SK-N-SH (cell line): ENCODE measurements at regions not wholly inside any gene's neighbourhood (a gene's known extent, or its start where the extent isn't known, plus 50 kb on each side); places are given as distances from the start of the nearest gene placed in this dataset.

Source experiments
- CTCF ChIA-PET: fragments of 300-600, 350-600 bp; formaldehyde crosslinking; extraction: SDS; loops from one replicate; lab custom pipeline; 2021; lab: Yijun Ruan, JAX
- POLR2A ChIA-PET: fragments of 350-600 bp; sonication (Branson Sonifier 250); formaldehyde crosslinking; extraction: SDS; loops from one replicate; lab custom pipeline; 2020; ENCODE audit warnings: antibody characterized with exemption, inconsistent platforms; lab: Yijun Ruan, JAX
- DNase-seq: peaks from one replicate; pipeline ENCODE4 v3.0.0; 2012
- H2AFZ ChIP-seq: fragments of 200-600 bp; sonication (generic); 2 replicates; pipeline ENCODE4 v1.8.1; 2016; ENCODE audit warnings: antibody characterized with exemption, mild to moderate bottlenecking, low read depth
- H3F3A ChIP-seq: fragments of 200-600 bp; sonication (generic); replicated peaks from 2 replicates; pipeline ENCODE3; 2016; ENCODE audit warnings: antibody characterized with exemption, mild to moderate bottlenecking; ENCODE audit not compliant: insufficient read depth
- H3K27ac ChIP-seq, 2 experiments: fragments of 200-500 bp in 1 of 2; fragments of 200-600 bp in 1 of 2; sonication (Bioruptor generic) in 1 of 2; sonication (generic), shearing (Covaris generic) in 1 of 2; 2 replicates each; pipeline versions ENCODE4 v1.5.1 to v1.6.1; 2014 to 2016; ENCODE audit warnings: low read depth in 2 of 2, inconsistent platforms in 1 of 2, low read length in 1 of 2, mild to moderate bottlenecking in 1 of 2, mixed read lengths in 1 of 2
- H3K27me3 ChIP-seq: fragments of 200-600 bp; sonication (generic), shearing (Covaris generic); 2 replicates; pipeline ENCODE4 v1.6.1; 2016; ENCODE audit warnings: mixed run types; ENCODE audit not compliant: insufficient read depth
- H3K36me3 ChIP-seq, 2 experiments: fragments of 200-500 bp in 1 of 2; fragments of 200-600 bp in 1 of 2; sonication (Bioruptor generic) in 1 of 2; sonication (generic) in 1 of 2; replicated peaks in 1 of 2; 2 replicates each; pipeline versions ENCODE3 to v1.5.1; 2014 to 2016; ENCODE audit warnings: low read length in 1 of 2, mild to moderate bottlenecking in 1 of 2; ENCODE audit not compliant: insufficient read depth in 2 of 2, control insufficient read depth in 1 of 2
- H3K4me1 ChIP-seq, 2 experiments: fragments of 200-500 bp in 1 of 2; fragments of 200-600 bp in 1 of 2; sonication (Bioruptor generic) in 1 of 2; sonication (generic), shearing (Covaris generic) in 1 of 2; 2 replicates each; pipeline versions ENCODE4 v1.5.1 to v1.6.1; 2014 to 2016; ENCODE audit warnings: low read depth in 1 of 2, low read length in 1 of 2, mixed run types in 1 of 2; ENCODE audit not compliant: insufficient read depth in 2 of 2, control insufficient read depth in 1 of 2
- H3K4me2 ChIP-seq: fragments of 200-600 bp; sonication (generic), shearing (Covaris generic); 2 replicates; pipeline ENCODE4 v1.6.1; 2017; ENCODE audit warnings: mixed run types
- H3K4me3 ChIP-seq, 2 experiments: fragments of 200-500 bp in 1 of 2; fragments of 200-600 bp in 1 of 2; sonication (Bioruptor generic) in 1 of 2; sonication (generic), shearing (Covaris generic) in 1 of 2; 2 replicates each; pipeline versions ENCODE4 v1.5.1 to v1.8.1; 2014 to 2016; ENCODE audit warnings: low read depth in 2 of 2, inconsistent platforms in 1 of 2, low read length in 1 of 2, mild to moderate bottlenecking in 1 of 2, mixed read lengths in 1 of 2, moderate library complexity in 1 of 2
- H3K79me2 ChIP-seq: fragments of 200-600 bp; sonication (generic); 2 replicates; pipeline ENCODE4 v1.8.1; 2017; ENCODE audit warnings: mild to moderate bottlenecking; ENCODE audit not compliant: insufficient read depth
- H3K9ac ChIP-seq: fragments of 200-600 bp; sonication (generic); 2 replicates; pipeline ENCODE4 v1.6.1; 2017; ENCODE audit warnings: mixed run types
- H3K9me2 ChIP-seq: fragments of 200-600 bp; sonication (generic); 2 replicates; pipeline ENCODE4 v1.6.1; 2017; ENCODE audit warnings: mixed run types
- H3K9me3 ChIP-seq: fragments of 200-600 bp; sonication (generic); 2 replicates; pipeline ENCODE4 v1.6.1; 2017; ENCODE audit warnings: mixed run types, mild to moderate bottlenecking, moderate library complexity
- H4K20me1 ChIP-seq: fragments of 200-600 bp; sonication (generic); 2 replicates; pipeline ENCODE4 v1.6.1; 2017; ENCODE audit warnings: mild to moderate bottlenecking, mixed run types; ENCODE audit not compliant: insufficient read depth
- MXI1 ChIP-seq: IDR thresholded peaks from 2 replicates; pipeline ENCODE4 v1.6.1; 2012; ENCODE audit warnings: mild to moderate bottlenecking, low read depth, low read length, improper control_type of control experiment
- NFIC ChIP-seq: IDR thresholded peaks from 2 replicates; pipeline ENCODE4 v1.4.0; 2012; ENCODE audit warnings: borderline replicate concordance
- REST ChIP-seq: IDR thresholded peaks from 2 replicates; pipeline ENCODE4 v1.6.1; 2012; ENCODE audit warnings: mild to moderate bottlenecking, low read depth, low read length, moderate library complexity
- RFX5 ChIP-seq: IDR thresholded peaks from 2 replicates; pipeline ENCODE4 v1.6.1; 2012; ENCODE audit warnings: mild to moderate bottlenecking, improper control_type of control experiment, low read length
- RXRA ChIP-seq: IDR thresholded peaks from 2 replicates; pipeline ENCODE4 v1.4.0; 2012; ENCODE audit warnings: low read depth, mild to moderate bottlenecking, borderline replicate concordance
- WGBS: methylation state at CpG from one replicate; pipeline ENCODE4 v1.1.6; 2017; ENCODE audit warnings: low lambda C conversion rate; 5-methylcytosine and 5-hydroxymethylcytosine counted together
- TF ChIP-seq, protein P1 (sequence below): IDR thresholded peaks from 2 replicates; pipeline ENCODE4; 2012

DNA sequence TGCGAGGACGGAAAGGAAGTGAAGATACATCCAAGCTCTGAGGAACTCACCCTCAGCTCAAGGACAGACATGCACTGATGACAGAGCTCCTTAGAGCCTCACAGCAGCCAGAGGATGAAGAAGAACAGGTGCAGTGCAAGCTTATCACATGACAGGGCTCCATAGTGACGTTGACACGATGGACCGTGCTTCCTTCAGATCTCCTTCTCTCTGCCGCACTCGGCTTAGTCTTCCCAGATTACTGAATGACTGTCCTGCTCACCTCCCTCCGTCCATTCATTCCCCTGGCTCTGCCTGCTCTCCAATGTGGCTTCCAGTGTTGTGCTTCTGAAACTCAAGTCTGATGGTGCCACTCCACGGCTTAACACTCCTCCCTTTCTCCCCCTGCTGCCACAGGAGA, 161.5 kb upstream of the PFKP start:
- Histone ChIP-seq H4K20me1 (no peaks in the 10 kb centered on the region), H3K9me2 (no peaks in the 10 kb centered on the region), H2AFZ (no peak overlapping the region), H3K4me2 (no peak overlapping the region), H3K9me3 (no peaks in the 10 kb centered on the region), H3K4me3 (no peak overlapping the region), H3K27me3 (peaks cover 30% of the 10 kb centered on the region; the same call in 1 of the 2 replicates), H3K9ac (no peak overlapping the region), H3K27ac (no peak overlapping the region), H3K4me1 (no peaks in the 10 kb centered on the region), H3K36me3 (no peaks in the 10 kb centered on the region), H3K79me2 (no peaks in the 10 kb centered on the region), H3F3A (no peaks in the 10 kb centered on the region)
- DNase-seq, result no peak
- no peak for TF ChIP-seq NFIC
- TF ChIP-seq MXI1, result no peak
- no peak for TF ChIP-seq RXRA
- no peak for TF ChIP-seq RFX5
- CTCF ChIA-PET, result no interaction called here
- POLR2A ChIA-PET, result no interaction called here
- 47% methylated on average over 9 of the region's 9 CpGs for WGBS

DNA sequence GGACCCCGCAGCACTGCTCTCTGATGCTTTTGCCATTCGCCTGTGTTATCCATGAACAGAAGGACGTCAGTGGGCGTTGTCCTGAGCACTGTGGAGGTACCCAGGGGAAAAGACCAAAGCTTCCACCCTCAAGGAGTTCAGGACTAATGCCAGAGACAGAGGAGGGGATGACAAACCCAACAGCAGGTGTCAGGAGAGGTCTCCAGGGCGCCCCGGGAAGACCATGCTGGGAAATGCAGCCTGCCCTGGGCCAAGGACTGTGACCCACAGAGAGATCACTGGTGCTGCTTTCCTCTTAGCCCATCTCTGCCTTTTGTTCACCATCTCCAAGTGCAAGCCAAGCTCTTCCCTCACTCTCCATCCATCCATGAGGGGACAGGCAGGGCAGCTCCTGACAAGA, 166.8 kb upstream of the PFKP start:
- H3K27me3 ChIP-seq, result peaks cover 28% of the 10 kb centered on the region; the same call in 1 of the 2 replicates
- H3K9me2 ChIP-seq, result no peaks in the 10 kb centered on the region
- H3K4me3 ChIP-seq, result no peak overlapping the region
- no peak overlapping the region for H3K4me2 ChIP-seq
- no peaks in the 10 kb centered on the region for H3K9me3 ChIP-seq
- 48% methylated on average over 6 of the region's 6 CpGs for WGBS
- H3K9ac ChIP-seq, result no peak overlapping the region
- H3K27ac ChIP-seq, result no peak overlapping the region
- H3F3A ChIP-seq, result no peaks in the 10 kb centered on the region
- no peaks in the 10 kb centered on the region for H3K79me2 ChIP-seq
- no peak overlapping the region for H2AFZ ChIP-seq
- no peaks in the 10 kb centered on the region for H4K20me1 ChIP-seq
- POLR2A ChIA-PET, result no interaction called here
- no peaks in the 10 kb centered on the region for H3K4me1 ChIP-seq
- TF ChIP-seq REST, result no peak
- TF ChIP-seq, protein P1, sequence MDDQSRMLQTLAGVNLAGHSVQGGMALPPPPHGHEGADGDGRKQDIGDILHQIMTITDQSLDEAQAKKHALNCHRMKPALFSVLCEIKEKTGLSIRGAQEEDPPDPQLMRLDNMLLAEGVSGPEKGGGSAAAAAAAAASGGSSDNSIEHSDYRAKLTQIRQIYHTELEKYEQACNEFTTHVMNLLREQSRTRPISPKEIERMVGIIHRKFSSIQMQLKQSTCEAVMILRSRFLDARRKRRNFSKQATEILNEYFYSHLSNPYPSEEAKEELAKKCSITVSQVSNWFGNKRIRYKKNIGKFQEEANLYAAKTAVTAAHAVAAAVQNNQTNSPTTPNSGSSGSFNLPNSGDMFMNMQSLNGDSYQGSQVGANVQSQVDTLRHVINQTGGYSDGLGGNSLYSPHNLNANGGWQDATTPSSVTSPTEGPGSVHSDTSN, result no peak
- CTCF ChIA-PET, result interaction anchor here (0.9 to 1.0 kb wide), 2 partner anchors 280 to 1480 kb away, joined by 3 to 4 read pairs; no protein-coding TSS in a partner anchor
- DNase-seq, result no peak
- H3K36me3 ChIP-seq, result no peaks in the 10 kb centered on the region
